BJ (cell line): ENCODE measurements at regions not wholly inside any gene's neighbourhood (a gene's known extent, or its start where the extent isn't known, plus 50 kb on each side); places are given as distances from the start of the nearest gene placed in this dataset.

Experiments used
- CTCF ChIA-PET: fragments of 350-600 bp; formaldehyde crosslinking; extraction: SDS; loops from one replicate; lab custom pipeline; 2021; ENCODE audit warnings: antibody characterized with exemption, inconsistent platforms; lab: Yijun Ruan, JAX
- POLR2A ChIA-PET: fragments of 300-600 bp; sonication (Branson Sonifier 250); formaldehyde crosslinking; extraction: SDS; loops from one replicate; lab custom pipeline; 2021; ENCODE audit warnings: antibody characterized with exemption; lab: Charles Lee
- DNase-seq: peaks from one replicate; pipeline ENCODE4 v3.0.0-alpha.2; 2011; ENCODE audit warnings: low read depth
- H3K27me3 ChIP-seq: 2 replicates; pipeline ENCODE4 v1.6.0; 2011; ENCODE audit warnings: low read length; ENCODE audit not compliant: control insufficient read depth, insufficient read depth
- H3K36me3 ChIP-seq: 2 replicates; pipeline ENCODE4 v1.5.1; 2011; ENCODE audit warnings: low read length; ENCODE audit not compliant: control insufficient read depth, insufficient read depth
- H3K4me3 ChIP-seq: 2 replicates; pipeline ENCODE4 v1.5.1; 2011; ENCODE audit warnings: low read depth, mild to moderate bottlenecking, control low read depth, low read length
- CTCF ChIP-seq: IDR thresholded peaks from 2 replicates; pipeline ENCODE4 v1.5.1; 2011; ENCODE audit warnings: low read depth, mild to moderate bottlenecking, control low read depth, inconsistent platforms, low read length, moderate library complexity; ENCODE audit not compliant: insufficient read depth

- POLR2A ChIA-PET: no interaction called here
- CTCF ChIA-PET: no interaction called here
These were observed 92.1 kb upstream of the COX7C start for GRCh38 chr5:86525622-86526021.

GRCh38 chr5:86526811-86527348 lies 90.9 kb upstream of the COX7C start:
- TF ChIP-seq CTCF: no peak
- H3K27me3 ChIP-seq: no peaks in the 10 kb centered on the region
- no peak overlapping the region for H3K4me3 ChIP-seq
- no peak for DNase-seq
- ChIA-PET CTCF (no interaction called here), POLR2A (no interaction called here)
- H3K36me3 ChIP-seq: no peaks in the 10 kb centered on the region

More at GRCh38 chr5:86525622-86526021, 92.1 kb upstream of the COX7C start:
- H3K36me3 ChIP-seq: no peaks in the 10 kb centered on the region
- H3K4me3 ChIP-seq: no peak overlapping the region
- no peak for TF ChIP-seq CTCF
- no peak for DNase-seq
- no peaks in the 10 kb centered on the region for H3K27me3 ChIP-seq

- CTCF ChIA-PET: interaction anchor here (1.1 kb wide), 1 partner anchor 24 kb away, joined by 3 read pairs; no protein-coding TSS in a partner anchor
- DNase-seq: no peak
- no peak for TF ChIP-seq CTCF
- no peaks in the 10 kb centered on the region for H3K36me3 ChIP-seq
- H3K4me3 ChIP-seq: no peak overlapping the region
- POLR2A ChIA-PET: no interaction called here
- H3K27me3 ChIP-seq: no peaks in the 10 kb centered on the region
These were observed 85.3 kb upstream of the COX7C start for GRCh38 chr5:86532429-86532828.

- no peak for TF ChIP-seq CTCF
- H3K27me3 ChIP-seq: no peaks in the 10 kb centered on the region
- H3K4me3 ChIP-seq: no peak overlapping the region
- ChIA-PET POLR2A (no interaction called here), CTCF (no interaction called here)
- DNase-seq: no peak
- no peaks in the 10 kb centered on the region for H3K36me3 ChIP-seq
These were observed 81.3 kb upstream of the COX7C start for GRCh38 chr5:86536396-86536795.

- CTCF ChIA-PET: no interaction called here
- no peaks in the 10 kb centered on the region for H3K36me3 ChIP-seq
- POLR2A ChIA-PET: no interaction called here
- no peak for DNase-seq
- H3K27me3 ChIP-seq: no peaks in the 10 kb centered on the region
- no peak for TF ChIP-seq CTCF
- no peak overlapping the region for H3K4me3 ChIP-seq
These were observed 75.2 kb upstream of the COX7C start for GRCh38 chr5:86542532-86542931.
